GM12878 (cell line): ENCODE measurements at regions not wholly inside any gene's neighbourhood (a gene's known extent, or its start where the extent isn't known, plus 50 kb on each side); places are given as distances from the start of the nearest gene placed in this dataset.

Experiments used
- BRCA1 ChIP-seq: IDR thresholded peaks from 2 replicates; pipeline ENCODE4 v1.6.1; 2011; ENCODE audit warnings: low read depth, low read length, improper control_type of control experiment
- CTCF ChIP-seq, 3 experiments: IDR thresholded peaks in 2 of 3; conservative IDR thresholded peaks in 1 of 3; 2 replicates each; pipeline ENCODE4 v1.5.1; 2011; ENCODE audit warnings: low read depth in 3 of 3, low read length in 3 of 3, mild to moderate bottlenecking in 3 of 3, control low read depth in 2 of 3, moderate library complexity in 2 of 3, inconsistent platforms in 1 of 3, mixed read lengths in 1 of 3; ENCODE audit not compliant: control insufficient read depth in 2 of 3, insufficient read depth in 1 of 3; ENCODE audit errors: extremely low read depth in 1 of 3
- E2F8 ChIP-seq: fragments of 450-650 bp; IDR thresholded peaks from 2 replicates; pipeline ENCODE4 v1.6.1; 2018; ENCODE audit warnings: mild to moderate bottlenecking, low read depth, moderate library complexity; ENCODE audit not compliant: partially characterized antibody
- EP300 ChIP-seq, 2 experiments: fragments of 150-350 bp in 1 of 2; IDR thresholded peaks; 2 replicates each; pipeline ENCODE4 v1.6.1; 2011 to 2012; ENCODE audit warnings: low read depth in 2 of 2, low read length in 2 of 2, borderline replicate concordance in 1 of 2, improper control_type of control experiment in 1 of 2, inconsistent platforms in 1 of 2; ENCODE audit not compliant: control insufficient read depth in 1 of 2
- HCFC1 ChIP-seq: fragments of 150-350 bp; IDR thresholded peaks from 2 replicates; pipeline ENCODE4 v1.6.1; 2014; ENCODE audit warnings: low read length
- KDM1A ChIP-seq: fragments of 200-600 bp; sonication (generic); IDR thresholded peaks from 2 replicates; pipeline ENCODE4 v1.6.1; 2016; ENCODE audit warnings: borderline replicate concordance
- POLR2AphosphoS5 ChIP-seq: IDR thresholded peaks from 2 replicates; pipeline ENCODE4 v1.6.1; 2011; ENCODE audit warnings: mild to moderate bottlenecking, low read length, inconsistent platforms
- SUZ12 ChIP-seq: fragments of 200-600 bp; sonication (generic); IDR thresholded peaks from one replicate; pipeline ENCODE4 v1.6.1; 2018; ENCODE audit warnings: antibody characterized with exemption, mild to moderate bottlenecking; ENCODE audit not compliant: unreplicated experiment
- ZNF24 ChIP-seq: fragments of 450-650 bp; IDR thresholded peaks from 2 replicates; pipeline ENCODE4 v1.6.1; 2017; ENCODE audit warnings: antibody characterized with exemption, mild to moderate bottlenecking
- ZNF384 ChIP-seq: IDR thresholded peaks from 2 replicates; pipeline ENCODE4 v1.6.1; 2012; ENCODE audit warnings: low read depth, mild to moderate bottlenecking, low read length, improper control_type of control experiment, borderline replicate concordance

- TF ChIP-seq SUZ12, result no peak
- TF ChIP-seq HCFC1, result no peak
- no peak for TF ChIP-seq ZNF24
- no peak for TF ChIP-seq BRCA1
- no peak for TF ChIP-seq CTCF (IDR thresholded peaks at IDR 0.05 in 2 of 3, conservative IDR thresholded peaks at IDR 0.05 in 1 of 3; ENCODE audit: control insufficient read depth in 2 of 3, extremely low read depth in 1 of 3, insufficient read depth in 1 of 3, low read depth in 3 of 3, low read length in 3 of 3)
- no peak for TF ChIP-seq POLR2AphosphoS5
- no peak for TF ChIP-seq ZNF384
- no peak for TF ChIP-seq E2F8
- no peak for TF ChIP-seq KDM1A
- TF ChIP-seq EP300 (IDR thresholded peaks at IDR 0.05; ENCODE audit: borderline replicate concordance in 1 of 2, control insufficient read depth in 1 of 2, low read depth in 2 of 2, low read length in 2 of 2), result no peak
Observed at GRCh38 chr21:27329255-27329851, 362.5 kb upstream of the ADAMTS5 start.
